CD14-positive monocyte (primary cell): ENCODE measurements at regions not wholly inside any gene's neighbourhood (a gene's known extent, or its start where the extent isn't known, plus 50 kb on each side); places are given as distances from the start of the nearest gene placed in this dataset.

ENCODE experiments used
- DNase-seq, 3 donors: peaks; one replicate each; pipeline ENCODE4 v3.0.0-alpha.2; 2011 to 2022
- H2AFZ ChIP-seq: 2 replicates; pipeline ENCODE4 v1.6.0; 2012; ENCODE audit warnings: mild to moderate bottlenecking, low read depth, low read length, inconsistent platforms; ENCODE audit not compliant: insufficient read depth, poor library complexity, severe bottlenecking
- H3K27ac ChIP-seq, 2 donors: 1 replicate in 1 of 2; 2 replicates in 1 of 2; pipeline ENCODE4 v1.5.1; 2012 to 2013; ENCODE audit warnings: low read length in 2 of 2, control low read depth in 1 of 2, inconsistent platforms in 1 of 2, low read depth in 1 of 2, mild to moderate bottlenecking in 1 of 2
- H3K27me3 ChIP-seq, 2 donors: one replicate each; pipeline versions ENCODE4 v1.6.0 to v1.6.1; 2011 to 2013; ENCODE audit warnings: low read length in 2 of 2; ENCODE audit not compliant: control insufficient read depth in 2 of 2, insufficient read depth in 2 of 2
- H3K36me3 ChIP-seq, 2 donors: replicated peaks in 1 of 2; 1 replicate in 1 of 2; 2 replicates in 1 of 2; pipeline versions ENCODE4 v1.5.1 to v1.6.1; 2012 to 2013; ENCODE audit warnings: low read length in 2 of 2, control low read depth in 1 of 2, inconsistent platforms in 1 of 2, mild to moderate bottlenecking in 1 of 2; ENCODE audit not compliant: insufficient read depth in 2 of 2, control insufficient read depth in 1 of 2
- H3K4me1 ChIP-seq, 2 donors: 1 replicate in 1 of 2; 2 replicates in 1 of 2; pipeline versions ENCODE4 v1.5.1 to v1.6.1; 2012 to 2013; ENCODE audit warnings: low read length in 2 of 2, control low read depth in 1 of 2, inconsistent platforms in 1 of 2, mild to moderate bottlenecking in 1 of 2, moderate library complexity in 1 of 2; ENCODE audit not compliant: insufficient read depth in 2 of 2, control insufficient read depth in 1 of 2
- H3K4me2 ChIP-seq: replicated peaks from 2 replicates; pipeline ENCODE3; 2012; ENCODE audit warnings: low read length, moderate library complexity, mild to moderate bottlenecking; ENCODE audit not compliant: poor library complexity, severe bottlenecking; ENCODE audit errors: extremely low read depth
- H3K4me3 ChIP-seq, 3 experiments: fragments of 200-600 bp in 1 of 3; sonication (generic) in 1 of 3; replicated peaks in 1 of 3; 1 replicate in 2 of 3; 2 replicates in 1 of 3; pipeline ENCODE4 v1.5.1; 2011 to 2013; ENCODE audit warnings: low read length in 3 of 3, mild to moderate bottlenecking in 3 of 3, control low read depth in 2 of 3, low read depth in 2 of 3, inconsistent platforms in 1 of 3, moderate library complexity in 1 of 3
- H3K79me2 ChIP-seq: 2 replicates; pipeline ENCODE4 v1.6.0; 2012; ENCODE audit warnings: mild to moderate bottlenecking, control low read depth, inconsistent platforms, low read length, moderate library complexity; ENCODE audit not compliant: insufficient read depth
- H3K9ac ChIP-seq: 2 replicates; pipeline ENCODE4 v1.6.0; 2017; ENCODE audit warnings: low read length, mild to moderate bottlenecking; ENCODE audit not compliant: insufficient read depth, poor library complexity, severe bottlenecking
- H3K9me3 ChIP-seq, 2 donors: replicated peaks in 1 of 2; 1 replicate in 1 of 2; 2 replicates in 1 of 2; pipeline versions ENCODE4 v1.5.1 to v1.6.1; 2012 to 2013; ENCODE audit warnings: low read length in 2 of 2, control low read depth in 1 of 2; ENCODE audit not compliant: control insufficient read depth in 1 of 2, insufficient read depth in 1 of 2
- H4K20me1 ChIP-seq: 2 replicates; pipeline ENCODE4 v1.6.0; 2012; ENCODE audit warnings: mild to moderate bottlenecking, low read length, control low read depth, moderate library complexity; ENCODE audit not compliant: insufficient read depth
- H3K27ac Mint-ChIP-seq, 7 donors: one replicate each; pipeline ENCODE4 v1.8.0; 2020; ENCODE audit warnings: mild to moderate bottlenecking in 7 of 7, mixed read lengths in 7 of 7, moderate library complexity in 6 of 7, inconsistent platforms in 2 of 7
- H3K27me3 Mint-ChIP-seq, 3 donors: one replicate each; pipeline ENCODE4 v1.8.0; 2021 to 2022; ENCODE audit warnings: low read depth in 3 of 3, mild to moderate bottlenecking in 3 of 3, mixed read lengths in 3 of 3, moderate library complexity in 3 of 3, inconsistent platforms in 1 of 3
- H3K36me3 Mint-ChIP-seq, 2 donors: one replicate each; pipeline ENCODE4 v1.8.0; 2020; ENCODE audit warnings: mixed read lengths in 2 of 2, inconsistent platforms in 1 of 2, mild to moderate bottlenecking in 1 of 2
- H3K4me1 Mint-ChIP-seq: one replicate; pipeline ENCODE4 v1.8.0; 2020; ENCODE audit warnings: mild to moderate bottlenecking, mixed read lengths
- H3K4me3 Mint-ChIP-seq, 2 donors: one replicate each; pipeline ENCODE4 v1.8.0; 2020; ENCODE audit warnings: mild to moderate bottlenecking in 2 of 2, mixed read lengths in 2 of 2, moderate library complexity in 1 of 2
- H3K9me3 Mint-ChIP-seq, 7 donors: one replicate each; pipeline ENCODE4 v1.8.0; 2020 to 2022; ENCODE audit warnings: mixed read lengths in 7 of 7, mild to moderate bottlenecking in 6 of 7, moderate library complexity in 6 of 7, inconsistent platforms in 2 of 7
- CTCF ChIP-seq: fragments of 200-600 bp; IDR thresholded peaks from one replicate; pipeline ENCODE4 v1.8.0; 2022; ENCODE audit warnings: antibody characterized with exemption, mild to moderate bottlenecking
- WGBS: methylation state at CpG from one replicate; pipeline ENCODE4 v1.1.5; 2013; ENCODE audit warnings: missing lambda C conversion rate; ENCODE audit not compliant: insufficient coverage; 5-methylcytosine and 5-hydroxymethylcytosine counted together
- intact Hi-C, 2 donors: fragments of 100-400 bp; cut with micrococcal nuclease; formaldehyde crosslinking; loops; one replicate each; pipeline versions ENCODE4 v1.15.0 to v1.15.1; 2023

GRCh38 chr21:20110368-20110767, 887.8 kb upstream of the NCAM2 start:
- Histone ChIP-seq H3K9ac (no peak overlapping the region), H3K79me2 (no peaks in the 10 kb centered on the region), H3K4me3 (no peak overlapping the region), H3K4me2 (no peak overlapping the region), H3K27me3 (no peaks in the 10 kb centered on the region), H4K20me1 (no peaks in the 10 kb centered on the region), H2AFZ (no peak overlapping the region), H3K27ac (no peak overlapping the region), H3K4me1 (peaks cover 0 to 5% of the 10 kb centered on the region in 2 donors), H3K36me3 (no peaks in the 10 kb centered on the region), H3K9me3 (peaks cover 0 to 3% of the 10 kb centered on the region in 2 donors)
- H3K27me3 Mint-ChIP-seq, result no peaks in the 10 kb centered on the region
- no CpG with 5 or more reads among the region's 2 CpGs for WGBS
- no peak overlapping the region for H3K27ac Mint-ChIP-seq
- DNase-seq, result no peak
- TF ChIP-seq CTCF, result no peak
- H3K36me3 Mint-ChIP-seq, result no peaks in the 10 kb centered on the region
- H3K9me3 Mint-ChIP-seq, result peaks cover 2 to 17% (median 11%) of the 10 kb centered on the region in 7 donors
- H3K4me1 Mint-ChIP-seq, result peaks cover 6% of the 10 kb centered on the region
- intact Hi-C loops, result no loop called here
- no peak overlapping the region for H3K4me3 Mint-ChIP-seq

GRCh38 chr21:20151741-20152140, 846.5 kb upstream of the NCAM2 start:
- Histone ChIP-seq H3K4me3 (no peak overlapping the region), H3K27me3 (no peaks in the 10 kb centered on the region), H3K9me3 (peaks cover 27 to 38% of the 10 kb centered on the region in 2 donors), H4K20me1 (no peaks in the 10 kb centered on the region), H3K27ac (no peak overlapping the region), H3K4me1 (no peaks in the 10 kb centered on the region), H3K36me3 (no peaks in the 10 kb centered on the region), H3K9ac (no peak overlapping the region), H3K79me2 (no peaks in the 10 kb centered on the region), H2AFZ (no peak overlapping the region), H3K4me2 (no peak overlapping the region)
- Mint-ChIP-seq H3K9me3 (peaks cover 22 to 33% (median 31%) of the 10 kb centered on the region in 7 donors), H3K4me3 (no peak overlapping the region), H3K27ac (no peak overlapping the region), H3K27me3 (peaks cover 0 to 1% (median 0%) of the 10 kb centered on the region in 3 donors), H3K36me3 (no peaks in the 10 kb centered on the region), H3K4me1 (no peaks in the 10 kb centered on the region)
- intact Hi-C loops, result no loop called here
- no peak for TF ChIP-seq CTCF
- 80% methylated on average over 1 of the region's 1 CpG for WGBS
- DNase-seq, result no peak
